ENCODE measurements at regions not wholly inside any gene's neighbourhood (a gene's known extent, or its start where the extent isn't known, plus 50 kb on each side); places are given as distances from the start of the nearest gene placed in this dataset.

DNA sequence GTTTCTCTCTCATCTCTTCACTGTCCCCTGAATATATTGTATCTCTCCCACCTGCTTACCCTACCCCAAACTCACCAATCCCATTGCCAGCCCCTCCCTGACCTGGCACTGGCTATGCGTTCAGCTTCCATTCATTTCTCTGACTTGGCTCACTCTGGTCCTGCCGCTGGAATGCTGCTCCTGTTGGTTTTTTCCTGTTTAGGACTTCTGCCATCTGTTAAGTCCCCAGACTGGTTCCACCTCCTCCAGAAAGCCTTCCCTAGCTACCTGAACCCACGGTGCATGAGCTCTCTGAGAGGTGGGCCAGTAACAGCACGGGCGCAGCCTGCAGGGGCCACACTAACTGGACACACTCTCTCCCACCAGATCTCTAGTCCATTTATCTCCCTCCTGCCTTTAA lies 80.2 kb downstream of the HIF1AN start:
- TF ChIP-seq, protein P1, sequence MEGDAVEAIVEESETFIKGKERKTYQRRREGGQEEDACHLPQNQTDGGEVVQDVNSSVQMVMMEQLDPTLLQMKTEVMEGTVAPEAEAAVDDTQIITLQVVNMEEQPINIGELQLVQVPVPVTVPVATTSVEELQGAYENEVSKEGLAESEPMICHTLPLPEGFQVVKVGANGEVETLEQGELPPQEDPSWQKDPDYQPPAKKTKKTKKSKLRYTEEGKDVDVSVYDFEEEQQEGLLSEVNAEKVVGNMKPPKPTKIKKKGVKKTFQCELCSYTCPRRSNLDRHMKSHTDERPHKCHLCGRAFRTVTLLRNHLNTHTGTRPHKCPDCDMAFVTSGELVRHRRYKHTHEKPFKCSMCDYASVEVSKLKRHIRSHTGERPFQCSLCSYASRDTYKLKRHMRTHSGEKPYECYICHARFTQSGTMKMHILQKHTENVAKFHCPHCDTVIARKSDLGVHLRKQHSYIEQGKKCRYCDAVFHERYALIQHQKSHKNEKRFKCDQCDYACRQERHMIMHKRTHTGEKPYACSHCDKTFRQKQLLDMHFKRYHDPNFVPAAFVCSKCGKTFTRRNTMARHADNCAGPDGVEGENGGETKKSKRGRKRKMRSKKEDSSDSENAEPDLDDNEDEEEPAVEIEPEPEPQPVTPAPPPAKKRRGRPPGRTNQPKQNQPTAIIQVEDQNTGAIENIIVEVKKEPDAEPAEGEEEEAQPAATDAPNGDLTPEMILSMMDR (IDR thresholded peaks at IDR 0.05): no peak
- no peak for TF ChIP-seq EP300 (IDR thresholded peaks at IDR 0.05)
